HG03457 (cell line): ENCODE measurements at regions not wholly inside any gene's neighbourhood (a gene's known extent, or its start where the extent isn't known, plus 50 kb on each side); places are given as distances from the start of the nearest gene placed in this dataset.

Experiments used
- ATAC-seq: cut with Tn5 transposase; IDR thresholded peaks from one replicate; pipeline ENCODE4 v1.9.1; 2021; ENCODE audit warnings: moderate number of reproducible peaks; ENCODE audit not compliant: unreplicated experiment

DNA sequence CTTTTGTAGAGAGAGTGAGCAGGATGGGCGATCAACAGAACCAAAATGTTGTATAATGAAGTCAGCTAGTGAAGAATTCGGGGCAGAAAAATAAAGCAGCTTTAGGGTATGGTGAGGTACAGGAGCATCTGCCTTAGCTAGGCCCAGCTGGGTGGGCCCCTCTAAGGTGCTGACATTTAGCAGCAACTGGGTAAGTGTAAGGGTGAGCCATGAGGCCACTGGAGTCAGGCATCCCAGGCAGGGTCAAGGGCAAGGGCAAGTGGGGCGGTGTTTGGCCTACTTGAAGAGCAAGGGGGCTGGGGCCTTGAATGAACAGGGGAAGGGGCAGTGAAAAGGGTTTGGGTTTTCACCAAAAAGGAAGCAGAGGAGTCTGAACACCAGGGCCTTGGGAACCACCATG is 583.6 kb downstream of the BCL11B start:
- ATAC-seq, result no peak

DNA sequence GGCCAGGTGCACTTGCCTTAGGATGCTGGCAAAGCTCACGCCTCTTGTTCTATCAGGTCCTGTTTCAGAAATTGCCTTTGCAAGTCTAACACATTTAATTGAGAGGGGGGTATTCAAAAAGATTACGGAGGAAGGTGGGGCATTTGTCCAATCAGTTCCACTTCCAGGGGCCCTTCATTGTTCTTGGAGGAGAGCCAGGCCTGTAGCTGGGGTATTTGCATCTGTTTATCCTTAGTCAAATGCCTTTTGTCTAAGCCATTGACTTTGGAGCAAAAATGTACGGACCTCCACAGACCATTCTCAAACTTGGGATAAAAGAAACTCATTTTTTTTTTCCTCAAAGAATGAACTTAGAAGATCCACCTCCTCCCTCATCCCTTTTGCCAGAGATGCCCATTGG is 582.0 kb downstream of the BCL11B start:
- no peak for ATAC-seq

DNA sequence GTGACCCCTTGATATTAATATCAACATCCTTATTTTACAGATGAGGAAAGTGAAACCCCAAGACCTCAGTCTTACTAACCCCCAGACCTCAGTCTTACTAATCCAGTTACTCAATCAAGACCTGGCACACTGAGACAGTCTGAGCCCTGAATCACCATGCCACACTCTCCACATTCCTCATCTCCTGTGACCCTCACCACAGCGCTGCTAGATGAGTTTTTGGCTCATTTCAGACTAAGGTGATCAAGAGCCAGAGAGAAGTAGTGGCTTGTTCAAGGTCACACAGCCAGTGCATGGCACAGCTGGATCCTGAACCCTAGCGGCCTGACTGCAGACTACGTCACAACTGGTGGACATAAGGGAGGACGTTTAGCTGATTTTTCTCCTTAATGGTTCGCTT is 579.2 kb downstream of the BCL11B start:
- no peak for ATAC-seq

DNA sequence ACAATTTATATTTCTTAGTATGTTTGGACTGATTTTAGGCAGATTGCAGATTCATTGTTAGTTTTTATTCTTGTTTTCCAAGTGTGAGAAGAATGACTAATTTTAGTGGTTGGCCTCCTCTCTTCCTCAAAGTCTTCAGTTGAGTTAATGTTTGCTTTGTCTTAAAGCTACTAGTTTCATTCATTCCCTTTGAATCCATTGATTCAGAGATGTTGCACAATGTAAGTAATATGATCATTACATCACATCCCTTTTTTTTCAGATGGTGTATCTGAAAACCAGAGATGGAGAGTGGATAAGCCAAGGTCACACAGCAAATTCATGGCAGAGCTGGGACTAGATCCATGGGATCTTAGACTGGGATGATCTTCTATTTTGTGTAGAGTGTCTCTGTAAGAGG is 577.5 kb downstream of the BCL11B start:
- ATAC-seq, result no peak

DNA sequence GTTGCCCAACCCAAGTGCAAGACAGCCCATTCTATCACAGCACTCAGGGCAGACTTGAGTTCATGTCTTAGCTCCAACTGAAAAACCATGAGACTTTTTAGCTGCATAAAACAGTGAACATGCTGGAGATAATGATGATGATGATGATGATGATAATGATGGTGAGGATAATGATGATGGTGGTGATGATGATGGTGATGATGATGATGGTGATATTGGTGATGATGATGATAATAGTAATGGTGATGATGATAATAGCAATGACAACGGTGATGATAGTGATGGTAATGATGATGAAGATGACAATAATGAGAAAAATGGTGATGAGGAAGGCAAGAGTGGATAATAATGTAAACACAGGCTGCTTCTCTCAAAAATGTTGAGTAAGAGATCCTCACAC is 576.2 kb downstream of the BCL11B start:
- ATAC-seq, result no peak

DNA sequence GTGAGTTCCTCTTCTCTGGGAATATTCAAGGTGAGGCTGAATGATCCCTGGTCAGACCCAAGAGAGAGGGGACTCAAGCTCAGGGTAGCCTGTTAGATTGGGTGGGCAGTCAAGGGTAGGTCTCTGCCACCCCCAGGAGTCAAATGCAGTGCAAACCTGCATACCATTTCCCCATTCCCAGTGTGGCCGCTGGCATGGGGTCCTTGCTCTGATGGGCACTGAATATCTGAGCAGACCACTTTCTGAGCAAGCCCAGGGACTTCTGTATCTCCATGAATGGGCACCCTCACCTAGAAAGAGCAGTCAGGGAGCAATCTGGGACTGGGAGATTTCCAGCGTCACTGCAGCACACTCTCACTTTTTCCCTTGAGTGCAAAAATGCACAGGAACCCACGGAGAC is 573.7 kb downstream of the BCL11B start:
- no peak for ATAC-seq

DNA sequence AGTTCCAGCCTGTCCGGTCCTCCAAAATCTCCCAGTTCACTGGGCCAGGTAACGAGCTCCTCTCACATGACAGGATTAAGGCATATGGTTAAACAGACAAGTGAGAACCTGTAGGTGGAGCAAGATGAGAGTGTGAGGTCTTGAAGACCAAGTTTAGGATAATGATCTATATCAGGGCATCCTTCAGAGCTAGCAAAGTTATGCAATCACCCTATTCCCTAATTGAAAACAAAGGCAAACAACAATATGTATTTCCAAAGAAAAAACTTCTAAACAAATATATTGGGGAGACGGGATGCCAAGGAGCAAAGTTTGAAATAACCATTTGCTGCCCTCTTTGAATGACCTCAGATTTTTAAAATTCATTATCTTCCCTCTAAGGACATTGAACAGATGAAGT is 571.2 kb downstream of the BCL11B start:
- no peak for ATAC-seq

DNA sequence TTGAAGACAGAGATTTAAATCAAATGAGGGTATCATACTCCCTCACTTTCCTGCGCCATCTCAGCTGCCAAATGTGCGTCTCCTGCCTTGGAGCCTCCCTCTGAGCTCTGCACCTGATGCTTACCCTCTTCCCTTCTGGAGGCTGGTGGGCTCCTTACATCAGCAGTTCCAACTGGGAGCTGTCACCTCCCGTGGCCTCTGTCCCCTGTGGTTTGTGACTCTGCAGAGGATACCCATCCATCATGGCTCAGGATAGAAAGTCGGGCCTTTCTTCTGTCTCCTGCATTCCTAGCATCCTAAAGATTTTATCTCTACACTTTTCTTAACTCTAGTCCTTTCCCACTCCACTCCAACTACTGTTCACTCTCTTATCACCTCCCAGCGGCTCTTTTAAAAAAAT is 570.6 kb downstream of the BCL11B start:
- ATAC-seq, result no peak

DNA sequence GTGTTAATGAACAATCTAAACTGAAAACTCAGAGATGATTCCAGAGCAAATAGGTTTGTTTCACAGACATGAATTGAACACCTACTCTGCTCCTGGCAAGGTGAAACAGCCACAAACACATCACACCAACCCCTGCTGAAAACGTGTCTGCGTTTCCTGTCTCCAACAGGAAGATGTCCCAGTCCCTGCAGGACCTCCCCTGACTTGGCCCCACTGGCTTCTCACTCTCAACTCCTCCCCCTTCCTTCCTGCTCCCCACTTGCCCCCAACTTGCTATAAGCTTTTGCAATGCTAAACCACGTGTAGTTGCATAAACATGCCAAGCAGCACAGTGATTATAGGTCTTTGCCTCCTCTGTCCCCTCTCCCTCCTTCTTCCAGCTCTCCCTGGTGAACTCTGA is 567.6 kb downstream of the BCL11B start:
- ATAC-seq, result no peak

DNA sequence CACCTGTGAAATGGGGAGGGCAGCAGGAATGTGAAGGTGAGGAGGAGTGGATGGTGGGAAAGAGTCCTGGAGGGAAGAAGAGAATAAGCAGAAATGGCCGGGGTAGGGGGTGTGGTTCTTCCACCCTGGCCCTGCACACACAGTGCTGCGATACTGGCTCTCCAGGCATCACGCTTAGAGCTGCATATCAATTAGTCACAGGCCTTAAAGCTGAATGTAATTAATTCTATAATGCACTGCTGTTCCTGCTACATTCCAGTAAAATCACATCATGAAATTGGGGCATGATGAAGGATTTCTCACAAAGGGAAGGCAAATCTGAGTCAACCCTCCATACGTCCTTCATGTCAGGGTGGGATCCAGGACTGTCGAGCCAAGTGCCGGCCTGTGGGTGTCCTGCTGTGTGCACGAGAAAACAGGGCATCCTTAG is 566.1 kb downstream of the BCL11B start:
- no peak for ATAC-seq

DNA sequence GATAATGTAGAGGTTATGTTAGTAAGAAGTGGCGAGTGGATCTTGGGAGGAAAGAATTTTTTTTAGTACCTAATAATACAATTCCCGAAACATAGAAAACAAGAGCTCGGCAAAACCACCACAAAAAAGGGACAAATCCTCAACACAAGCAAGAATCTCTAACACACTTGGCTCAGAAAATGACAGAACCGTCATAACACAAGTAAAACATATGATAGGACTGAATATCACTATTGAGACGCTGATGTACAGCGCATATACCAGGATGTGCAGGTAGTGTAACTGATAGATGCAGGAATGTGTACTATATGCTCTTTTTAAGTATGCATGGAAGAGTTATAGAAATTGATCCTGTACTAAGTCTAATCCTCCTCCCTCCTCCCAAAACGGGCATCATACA is 564.5 kb downstream of the BCL11B start:
- ATAC-seq, result no peak

DNA sequence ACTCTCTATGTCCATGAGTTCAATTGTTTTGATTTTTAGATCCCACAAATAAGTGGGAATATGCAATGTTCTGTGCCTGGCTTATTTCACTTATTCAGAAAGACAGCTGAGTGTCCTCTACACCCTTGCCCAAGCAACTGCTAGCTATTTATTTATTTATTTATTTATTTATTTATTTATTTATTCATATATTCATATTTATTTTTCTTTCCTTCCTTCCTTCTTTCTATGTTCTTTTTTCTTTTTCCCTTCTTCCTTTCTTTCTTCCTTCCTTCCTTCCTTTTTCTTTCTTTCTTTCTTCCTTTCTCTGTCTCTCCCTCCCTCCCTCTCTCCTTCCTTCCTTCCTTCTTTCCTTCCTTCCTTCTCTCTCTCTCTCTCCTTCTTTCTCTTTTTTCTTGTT is 563.4 kb downstream of the BCL11B start:
- no peak for ATAC-seq

DNA sequence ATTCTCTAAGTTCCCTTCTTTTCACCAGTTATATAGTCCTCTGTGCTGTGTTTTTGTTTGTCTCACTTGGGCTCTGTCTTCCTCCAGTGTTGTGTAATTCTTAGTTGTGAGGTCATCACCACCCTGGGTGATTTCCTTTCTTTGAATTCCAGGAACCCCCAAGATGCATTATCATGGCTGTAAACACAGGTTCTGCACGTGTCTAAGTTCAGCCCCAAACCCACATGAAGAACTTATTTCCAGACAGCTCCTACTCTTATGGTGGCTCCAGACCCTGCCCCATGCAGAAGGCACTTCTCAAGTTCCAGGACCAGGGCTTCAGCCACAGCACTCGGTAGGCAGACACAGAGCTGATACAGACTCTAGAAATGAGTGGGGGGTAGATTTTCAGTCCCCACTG is 560.5 kb downstream of the BCL11B start:
- no peak for ATAC-seq

DNA sequence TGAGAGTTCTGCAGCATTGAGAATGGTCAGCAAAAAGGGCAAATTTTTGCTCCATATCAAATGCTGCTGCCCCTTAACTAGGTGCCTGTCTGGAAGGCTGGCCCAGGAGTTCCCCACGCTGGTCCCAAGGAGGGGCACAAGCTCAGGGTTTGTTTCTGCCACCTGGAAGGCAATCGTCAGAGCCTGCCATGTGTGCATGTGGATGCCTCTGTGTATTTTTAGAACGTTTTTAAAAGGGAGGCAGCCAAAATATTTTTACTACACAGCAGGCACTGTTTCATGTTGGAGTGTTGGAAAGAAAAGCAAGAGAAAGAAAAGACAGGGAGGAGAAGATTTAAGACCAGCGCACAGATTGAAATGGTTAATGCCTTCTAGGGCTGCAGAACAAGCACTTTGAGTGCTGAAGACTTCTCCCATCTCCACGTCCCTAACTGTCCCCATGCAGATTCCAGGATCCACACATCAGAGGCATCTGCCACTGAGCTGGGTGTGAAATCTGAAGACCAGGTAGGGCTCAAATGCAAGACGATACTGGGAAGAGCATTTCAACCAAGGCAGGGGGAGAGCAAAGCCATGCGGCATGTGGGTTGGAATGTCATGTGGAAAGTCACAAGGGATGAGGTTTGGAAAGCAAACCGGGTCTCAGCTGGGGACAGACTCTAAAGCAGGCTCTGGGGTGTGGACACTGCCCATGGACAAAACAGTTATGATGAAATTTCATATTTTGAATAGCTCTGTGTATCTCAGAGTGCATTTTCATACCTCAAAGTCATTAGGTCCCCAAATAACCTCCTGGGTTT is 557.2 kb downstream of the BCL11B start:
- ATAC-seq, result no peak

DNA sequence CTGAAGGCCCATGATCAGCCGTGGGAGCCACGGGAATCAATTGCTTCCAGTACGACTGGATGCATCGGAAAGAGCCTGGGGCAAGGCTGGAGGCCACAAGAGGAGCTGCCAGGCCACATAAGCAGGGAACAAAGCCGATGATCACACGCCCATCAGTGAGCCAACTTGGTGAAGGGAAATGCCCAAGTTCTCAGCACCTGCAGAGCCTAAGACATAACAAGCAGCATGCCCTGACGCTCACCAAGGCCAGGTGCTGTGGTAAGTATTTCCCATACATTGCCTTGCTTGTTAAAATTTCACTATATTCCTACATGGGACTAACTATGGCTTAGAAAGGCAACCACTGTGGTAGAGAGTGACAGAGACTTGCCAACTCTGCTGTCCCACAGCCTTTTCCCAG is 555.9 kb downstream of the BCL11B start:
- no peak for ATAC-seq

DNA sequence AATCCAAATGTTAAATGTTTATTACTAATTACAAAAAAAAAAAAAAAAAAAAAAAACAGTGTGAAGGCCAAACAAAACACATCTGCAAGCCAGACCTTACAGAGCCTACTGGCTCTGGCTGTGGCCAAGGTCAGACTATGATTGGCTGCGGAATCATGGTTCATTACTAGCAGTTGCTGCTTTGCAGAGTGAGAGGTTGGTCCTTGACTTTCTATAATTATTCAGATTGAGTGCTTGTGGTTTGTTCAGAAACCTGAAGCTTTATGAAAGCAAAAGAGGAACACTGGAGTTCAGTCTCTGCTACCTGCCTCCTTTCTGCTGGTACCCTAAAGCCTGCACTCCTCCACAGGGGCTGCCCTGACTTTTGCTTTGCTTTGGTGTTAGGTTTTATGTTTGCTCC is 550.9 kb downstream of the BCL11B start:
- no peak for ATAC-seq

DNA sequence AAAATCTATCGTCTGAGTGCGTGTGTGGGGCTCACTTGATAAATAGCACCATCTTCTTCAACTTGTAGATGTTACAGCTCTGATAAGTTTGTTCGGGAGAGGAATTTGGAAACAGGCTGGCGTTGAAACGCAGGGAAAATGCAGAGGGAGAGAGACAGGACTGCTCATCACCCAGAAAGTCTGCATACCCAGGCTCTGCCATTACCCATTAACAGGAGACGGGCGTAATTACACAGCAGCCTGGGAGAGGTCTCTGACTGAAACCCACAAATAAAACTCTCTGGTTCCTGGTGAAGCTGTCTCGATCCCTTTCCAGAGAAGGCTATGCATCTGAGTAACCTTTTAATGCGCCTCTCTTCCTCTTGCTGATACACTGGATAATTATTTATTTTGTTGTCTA is 547.3 kb downstream of the BCL11B start:
- ATAC-seq, result no peak

DNA sequence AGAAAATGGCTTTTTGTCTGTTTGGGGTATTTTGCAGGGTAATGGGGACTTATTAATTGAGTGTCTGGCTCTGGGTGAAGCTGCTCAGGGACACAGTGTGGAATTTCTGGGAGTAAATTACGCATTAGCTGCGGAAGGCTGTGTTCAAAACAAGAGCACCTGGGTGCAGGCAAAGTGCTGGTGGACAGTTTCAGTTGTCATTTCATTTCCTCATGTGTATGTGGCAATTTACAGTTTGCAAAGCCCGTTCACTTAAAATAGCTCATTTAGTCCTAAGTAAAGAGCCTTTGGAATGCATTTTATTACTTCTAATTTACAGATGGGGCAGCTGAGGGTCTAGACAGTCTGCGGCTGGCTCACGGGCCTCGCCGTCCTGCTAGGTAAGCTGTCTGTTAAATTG is 546.8 kb downstream of the BCL11B start:
- no peak for ATAC-seq

DNA sequence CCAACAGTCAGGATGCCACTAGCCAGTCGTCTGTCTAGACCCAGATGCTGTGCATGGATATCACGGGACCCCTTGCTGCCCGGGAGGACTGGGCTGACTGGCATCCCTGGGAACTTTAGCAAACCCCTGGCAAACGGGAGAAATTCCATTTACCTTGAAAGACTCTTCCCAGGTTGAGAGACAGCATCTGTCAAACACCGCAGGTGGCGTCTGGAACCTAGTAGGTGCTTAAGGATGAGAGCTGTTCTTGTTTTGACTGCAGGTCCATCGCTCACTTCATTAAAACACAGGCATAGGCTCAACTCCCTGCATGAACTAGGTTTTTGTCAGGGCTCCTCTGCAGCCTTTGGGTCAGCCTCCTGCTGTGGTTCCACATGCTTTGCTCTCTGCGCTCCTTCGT is 546.3 kb downstream of the BCL11B start:
- no peak for ATAC-seq

DNA sequence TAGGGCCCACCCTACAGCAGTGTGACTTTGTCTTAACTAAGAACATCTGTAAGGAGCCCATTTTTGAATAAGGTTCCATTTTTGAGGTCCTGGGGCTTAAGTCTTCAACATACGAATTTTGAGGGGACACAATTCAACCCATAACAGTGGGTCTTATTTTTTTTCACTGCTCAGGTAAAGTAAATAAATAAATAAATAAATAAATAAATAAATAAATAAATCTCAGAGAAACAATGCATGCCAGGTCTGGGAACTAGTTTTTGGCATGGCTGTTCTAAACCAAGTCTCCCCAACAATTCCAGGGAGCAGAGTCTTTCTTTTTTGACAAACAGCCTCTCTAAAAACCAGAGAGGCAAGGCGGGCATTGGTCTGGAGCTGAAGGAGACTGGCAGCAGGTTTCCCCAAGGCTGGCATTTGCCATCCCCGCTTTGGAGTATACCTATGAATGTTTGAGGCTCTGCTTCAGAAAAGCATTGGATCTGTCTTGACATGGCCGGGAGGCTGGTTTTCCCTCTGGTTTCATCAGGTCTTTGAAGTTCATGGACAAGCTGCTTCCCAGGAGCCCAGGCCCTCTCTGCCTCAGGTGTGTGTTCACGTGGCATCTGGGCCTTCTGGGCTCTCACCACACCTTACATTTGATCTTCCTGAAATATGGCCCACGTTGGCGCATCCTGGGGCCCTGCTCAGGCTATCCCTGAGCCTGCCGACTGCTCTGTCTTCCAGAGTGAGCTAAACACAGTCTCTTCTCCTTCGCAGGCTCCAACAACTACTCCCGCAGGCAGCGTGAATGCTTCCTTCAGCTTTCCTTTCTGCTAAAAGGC is 545.2 kb downstream of the BCL11B start:
- ATAC-seq, result no peak

DNA sequence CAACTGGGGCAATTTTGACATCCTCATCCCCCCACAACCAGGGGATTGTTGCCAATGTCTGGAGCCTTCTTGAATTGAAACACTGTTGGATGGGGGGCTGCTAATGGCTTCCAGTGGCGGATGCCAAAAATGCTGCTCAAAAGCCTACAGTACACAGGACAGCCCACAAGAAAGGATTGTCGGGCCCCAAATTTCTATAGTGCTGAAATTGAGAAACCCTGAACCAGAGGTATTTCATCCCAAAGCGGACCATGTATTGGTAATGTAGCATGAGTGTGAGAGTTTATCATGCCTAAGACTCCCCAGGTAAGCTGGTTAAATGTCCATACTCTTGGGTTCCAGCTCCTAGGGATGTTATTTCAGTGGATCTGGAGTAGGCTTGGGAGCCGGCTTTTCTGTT is 544.0 kb downstream of the BCL11B start:
- ATAC-seq, result no peak

DNA sequence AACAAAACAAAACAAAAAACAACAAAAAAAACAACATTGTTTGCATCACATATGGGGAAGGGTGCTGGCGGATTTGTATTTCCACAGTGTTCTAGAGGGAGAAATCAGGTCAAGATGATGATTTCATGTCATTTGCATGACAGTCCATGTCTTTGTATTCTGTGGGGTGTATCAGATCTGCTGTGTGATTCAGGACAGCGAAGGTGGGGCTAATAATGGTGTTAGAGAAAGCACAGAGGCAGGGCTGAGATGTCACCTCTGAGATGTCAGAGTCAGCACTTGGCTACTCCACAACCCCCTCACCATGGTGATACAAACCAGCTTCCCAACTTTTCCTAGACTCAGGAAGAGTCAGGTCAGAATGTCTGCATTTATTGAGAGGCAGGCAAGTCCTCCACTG is 543.2 kb downstream of the BCL11B start:
- ATAC-seq, result no peak
